Colonic mucosa (tissue), 4 donors: ENCODE measurements at regions not wholly inside any gene's neighbourhood (a gene's known extent, or its start where the extent isn't known, plus 50 kb on each side); places are given as distances from the start of the nearest gene placed in this dataset.

ENCODE experiments used
- DNase-seq: peaks from one replicate; pipeline ENCODE4 v3.0.0-alpha.2; 2020
- H3K27ac ChIP-seq: fragments of 200-600 bp; one replicate; pipeline ENCODE4 v1.8.0; 2021
- H3K27me3 ChIP-seq: fragments of 200-600 bp; one replicate; pipeline ENCODE4 v1.8.0; 2021
- H3K36me3 ChIP-seq: fragments of 200-600 bp; one replicate; pipeline ENCODE4 v1.8.0; 2021
- H3K4me1 ChIP-seq: fragments of 200-600 bp; one replicate; pipeline ENCODE4 v1.8.0; 2021; ENCODE audit warnings: mild to moderate bottlenecking
- H3K4me3 ChIP-seq: fragments of 200-600 bp; one replicate; pipeline ENCODE4 v1.8.0; 2021
- H3K9ac ChIP-seq, 2 donors: one replicate each; pipeline ENCODE4 v1.7.0; 2013; ENCODE audit warnings: control low read depth in 2 of 2, low read depth in 2 of 2, low read length in 2 of 2
- H3K9me3 ChIP-seq: fragments of 200-600 bp; one replicate; pipeline ENCODE4 v1.8.0; 2021
- intact Hi-C: fragments of 100-400 bp; cut with DNase I; formaldehyde crosslinking; loops from one replicate; pipeline ENCODE4 v1.14.1; 2022
- TF ChIP-seq, protein P1 (sequence below): fragments of 200-600 bp; IDR thresholded peaks from one replicate; pipeline ENCODE4 v1.8.0; 2022; ENCODE audit warnings: antibody characterized with exemption, mild to moderate bottlenecking
- donor health status: healthy.
- donor health status: DM: no; HTN: no; CAD: no.
- donor health status: DM: no; HTN: no; CAD: no.

DNA sequence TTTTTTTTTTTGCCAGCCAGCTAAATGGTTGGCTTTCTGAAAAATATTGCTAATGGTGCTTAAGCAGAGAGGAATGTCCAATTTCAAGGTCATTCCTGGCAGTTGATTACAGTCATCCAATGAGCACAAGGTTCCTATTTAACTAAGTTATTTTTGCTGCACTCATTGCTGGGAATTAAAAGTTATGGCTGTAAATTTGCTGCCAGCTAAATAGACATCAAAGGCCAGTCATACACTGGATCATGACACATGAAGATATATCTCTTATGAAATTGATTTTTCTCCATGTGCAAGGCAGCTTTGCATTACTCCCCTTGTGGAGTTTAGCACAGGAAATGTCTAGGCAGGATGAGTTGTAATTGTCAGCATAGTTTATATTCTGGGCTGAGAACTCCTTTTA is 1898.4 kb upstream of the CELF4 start:
- no peak overlapping the region for H3K27ac ChIP-seq
- H3K4me3 ChIP-seq = no peak overlapping the region
- H3K36me3 ChIP-seq = no peaks in the 10 kb centered on the region
- H3K9me3 ChIP-seq = no peaks in the 10 kb centered on the region
- no peak overlapping the region for H3K9ac ChIP-seq
- intact Hi-C loops = no loop called here
- H3K4me1 ChIP-seq = no peaks in the 10 kb centered on the region
- no peak for DNase-seq
- TF ChIP-seq, protein P1, sequence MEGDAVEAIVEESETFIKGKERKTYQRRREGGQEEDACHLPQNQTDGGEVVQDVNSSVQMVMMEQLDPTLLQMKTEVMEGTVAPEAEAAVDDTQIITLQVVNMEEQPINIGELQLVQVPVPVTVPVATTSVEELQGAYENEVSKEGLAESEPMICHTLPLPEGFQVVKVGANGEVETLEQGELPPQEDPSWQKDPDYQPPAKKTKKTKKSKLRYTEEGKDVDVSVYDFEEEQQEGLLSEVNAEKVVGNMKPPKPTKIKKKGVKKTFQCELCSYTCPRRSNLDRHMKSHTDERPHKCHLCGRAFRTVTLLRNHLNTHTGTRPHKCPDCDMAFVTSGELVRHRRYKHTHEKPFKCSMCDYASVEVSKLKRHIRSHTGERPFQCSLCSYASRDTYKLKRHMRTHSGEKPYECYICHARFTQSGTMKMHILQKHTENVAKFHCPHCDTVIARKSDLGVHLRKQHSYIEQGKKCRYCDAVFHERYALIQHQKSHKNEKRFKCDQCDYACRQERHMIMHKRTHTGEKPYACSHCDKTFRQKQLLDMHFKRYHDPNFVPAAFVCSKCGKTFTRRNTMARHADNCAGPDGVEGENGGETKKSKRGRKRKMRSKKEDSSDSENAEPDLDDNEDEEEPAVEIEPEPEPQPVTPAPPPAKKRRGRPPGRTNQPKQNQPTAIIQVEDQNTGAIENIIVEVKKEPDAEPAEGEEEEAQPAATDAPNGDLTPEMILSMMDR = no peak
- H3K27me3 ChIP-seq = no peaks in the 10 kb centered on the region

- H3K9ac ChIP-seq = no peak overlapping the region
- DNase-seq = no peak
- H3K4me1 ChIP-seq = no peaks in the 10 kb centered on the region
- H3K9me3 ChIP-seq = no peaks in the 10 kb centered on the region
- no peaks in the 10 kb centered on the region for H3K27me3 ChIP-seq
- intact Hi-C loops = no loop called here
- H3K27ac ChIP-seq = no peak overlapping the region
- TF ChIP-seq, protein P1 = no peak
- no peak overlapping the region for H3K4me3 ChIP-seq
- H3K36me3 ChIP-seq = no peaks in the 10 kb centered on the region
Observed at GRCh38 chr18:39462436-39462835, 1896.8 kb upstream of the CELF4 start.

DNA sequence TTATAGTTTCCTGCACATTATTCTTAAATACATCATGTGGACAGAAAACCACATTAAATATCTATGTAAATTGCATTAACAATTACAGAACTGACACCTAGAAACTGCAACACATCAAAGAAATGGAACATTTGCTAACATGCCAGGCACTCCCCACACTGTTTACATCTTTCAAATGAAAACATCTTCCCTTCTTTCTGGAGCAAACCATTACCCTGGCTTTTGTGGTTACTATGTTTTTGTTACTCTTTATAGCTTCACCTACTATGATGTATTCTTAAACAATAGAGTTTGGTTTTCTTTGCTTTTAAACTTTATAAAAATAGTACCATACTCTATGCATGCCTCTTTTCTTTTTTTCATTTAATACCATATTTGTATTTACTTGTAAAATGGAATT is 1894.5 kb upstream of the CELF4 start:
- no peak overlapping the region for H3K27ac ChIP-seq
- no peak overlapping the region for H3K9ac ChIP-seq
- H3K4me3 ChIP-seq = no peak overlapping the region
- H3K4me1 ChIP-seq = no peaks in the 10 kb centered on the region
- intact Hi-C loops = no loop called here
- TF ChIP-seq, protein P1 = no peak
- H3K9me3 ChIP-seq = no peaks in the 10 kb centered on the region
- no peaks in the 10 kb centered on the region for H3K36me3 ChIP-seq
- no peaks in the 10 kb centered on the region for H3K27me3 ChIP-seq
- no peak for DNase-seq

GRCh38 chr18:39455285-39455684 is 1889.7 kb upstream of the CELF4 start:
- H3K4me3 ChIP-seq = no peak overlapping the region
- H3K27me3 ChIP-seq = no peaks in the 10 kb centered on the region
- TF ChIP-seq, protein P1 = no peak
- H3K4me1 ChIP-seq = no peaks in the 10 kb centered on the region
- H3K9me3 ChIP-seq = no peaks in the 10 kb centered on the region
- H3K9ac ChIP-seq = no peak overlapping the region
- intact Hi-C loops = no loop called here
- H3K27ac ChIP-seq = no peak overlapping the region
- no peak for DNase-seq
- no peaks in the 10 kb centered on the region for H3K36me3 ChIP-seq

DNA sequence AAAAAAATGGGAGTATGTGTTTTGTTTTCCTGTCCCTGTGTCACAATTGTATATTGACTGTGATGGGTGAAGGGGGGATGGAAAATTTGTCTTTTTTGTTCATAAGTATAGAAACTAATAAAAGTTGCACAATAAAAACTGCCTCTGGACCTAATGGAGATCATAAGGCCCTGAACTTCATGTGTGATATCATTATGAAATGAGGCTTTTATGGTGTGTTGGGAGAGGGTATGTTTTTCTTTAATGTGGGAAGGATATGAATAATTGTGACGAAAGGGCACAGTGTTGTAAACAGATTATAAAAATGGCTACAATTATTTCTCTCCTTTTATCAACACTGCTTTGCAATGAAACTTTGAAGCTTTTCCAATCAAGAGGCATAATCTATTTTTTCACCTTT is 1889.3 kb upstream of the CELF4 start:
- Histone ChIP-seq H3K27me3 (no peaks in the 10 kb centered on the region), H3K36me3 (no peaks in the 10 kb centered on the region), H3K9me3 (no peaks in the 10 kb centered on the region), H3K9ac (no peak overlapping the region), H3K27ac (no peak overlapping the region), H3K4me1 (no peaks in the 10 kb centered on the region), H3K4me3 (no peak overlapping the region)
- no peak for DNase-seq
- TF ChIP-seq, protein P1 = no peak
- intact Hi-C loops = no loop called here

DNA sequence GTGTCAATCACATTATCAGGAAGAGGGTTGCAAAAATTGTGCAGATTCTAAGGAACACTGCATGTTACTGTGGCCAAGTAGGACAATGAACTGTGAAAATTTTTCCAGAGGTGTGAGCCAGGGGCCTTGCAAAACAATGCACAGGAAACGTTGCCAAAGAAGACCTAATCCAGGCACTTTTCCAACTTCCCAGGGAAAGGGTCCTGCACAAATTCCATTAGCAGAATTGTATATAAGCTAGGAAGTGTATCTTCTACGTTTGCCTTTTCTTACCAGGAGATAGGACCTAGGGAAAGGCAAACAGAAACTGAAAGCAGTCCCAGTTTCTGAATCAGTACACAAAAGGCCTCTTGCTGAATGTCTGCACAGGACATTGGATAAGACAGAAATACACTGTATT is 1888.3 kb upstream of the CELF4 start:
- Histone ChIP-seq H3K27ac (no peak overlapping the region), H3K9ac (no peak overlapping the region), H3K4me3 (no peak overlapping the region), H3K4me1 (no peaks in the 10 kb centered on the region), H3K36me3 (no peaks in the 10 kb centered on the region), H3K9me3 (no peaks in the 10 kb centered on the region), H3K27me3 (no peaks in the 10 kb centered on the region)
- no peak for DNase-seq
- TF ChIP-seq, protein P1 = no peak
- intact Hi-C loops = no loop called here
